HepG2 (cell line): ENCODE measurements at regions not wholly inside any gene's neighbourhood (a gene's known extent, or its start where the extent isn't known, plus 50 kb on each side); places are given as distances from the start of the nearest gene placed in this dataset.
"Not testable (repeated sequence)": the region's sequence is repeated elsewhere in the genome, so short reads cannot be mapped to it uniquely, and the experiment has no call there.

Experiments
- ATAC-seq: fragments of 200-7000 bp; cut with Tn5 transposase; 3 replicates; pipeline ENCODE4 v1.9.1; 2020; ENCODE audit warnings: mild to moderate bottlenecking, moderate library complexity
- BruUV-seq: library from RNA; stranded (reverse); fragments of 400-500 nt; replicated peaks from 2 replicates; lab custom pipeline; 2021; lab: Mats Ljungman, UMichigan
- CTCF ChIA-PET: fragments of 300-600 bp; formaldehyde crosslinking; extraction: SDS; loops from one replicate; lab custom pipeline; 2021; ENCODE audit warnings: low total read pairs, inconsistent platforms, low intra/inter-chr PET ratio; lab: Yijun Ruan, JAX
- POLR2A ChIA-PET: fragments of 350-600 bp; sonication (Branson Sonifier 250); formaldehyde crosslinking; loops from one replicate; lab custom pipeline; 2020; ENCODE audit warnings: antibody characterized with exemption, inconsistent platforms; lab: Yijun Ruan, JAX
- DNase-seq: peaks from one replicate; pipeline ENCODE4 v3.0.0-alpha.2; 2015; ENCODE audit warnings: low spot score
- FAIRE-seq: peaks from 3 replicates; lab custom pipeline; 2011; peaks lifted over from hg19 to GRCh38; lab: Jason Lieb, UNC
- H2AFZ ChIP-seq: one replicate; pipeline ENCODE4 v1.6.1; 2011; ENCODE audit warnings: low read length, inconsistent platforms
- H3K27ac ChIP-seq: fragments of 300-600 bp; 3 replicates; pipeline ENCODE4 v1.8.0; 2011; ENCODE audit warnings: mixed run types, mild to moderate bottlenecking, mixed read lengths, low read length, inconsistent platforms; ENCODE audit not compliant: insufficient read depth; ENCODE audit errors: extremely low read length
- H3K27me3 ChIP-seq, 2 experiments: fragments of 200-600 bp in 1 of 2; 2 replicates in 1 of 2; 3 replicates in 1 of 2; pipeline versions ENCODE4 v1.6.0 to v1.8.0; 2011; ENCODE audit warnings: low read length in 2 of 2, mild to moderate bottlenecking in 2 of 2, moderate library complexity in 2 of 2, inconsistent platforms in 1 of 2; ENCODE audit not compliant: insufficient read depth in 2 of 2, control insufficient read depth in 1 of 2
- H3K36me3 ChIP-seq, 2 experiments: fragments of 200-600 bp in 1 of 2; replicated peaks in 1 of 2; 2 replicates in 1 of 2; 3 replicates in 1 of 2; pipeline versions ENCODE4 v1.5.1 to v1.8.0; 2011; ENCODE audit warnings: low read length in 2 of 2, inconsistent platforms in 1 of 2; ENCODE audit not compliant: insufficient read depth in 2 of 2, control insufficient read depth in 1 of 2
- H3K4me1 ChIP-seq: 2 replicates; pipeline ENCODE4 v1.5.1; 2012; ENCODE audit warnings: low read length, inconsistent platforms; ENCODE audit not compliant: insufficient read depth
- H3K4me2 ChIP-seq: 2 replicates; pipeline ENCODE4 v1.6.0; 2011; ENCODE audit warnings: low read depth, low read length, inconsistent platforms
- H3K4me3 ChIP-seq, 3 experiments: fragments of 200-600 bp in 1 of 3; sonication (generic), shearing (Covaris generic) in 1 of 3; replicated peaks in 1 of 3; 2 replicates each; pipeline ENCODE4 v1.5.1; 2011 to 2016; ENCODE audit warnings: low read length in 3 of 3, inconsistent platforms in 2 of 3, low read depth in 2 of 3, mild to moderate bottlenecking in 2 of 3, control low read depth in 1 of 3, mixed read lengths in 1 of 3; ENCODE audit not compliant: insufficient read depth in 1 of 3
- H3K79me2 ChIP-seq: one replicate; pipeline ENCODE4 v1.6.1; 2011; ENCODE audit warnings: low read length, inconsistent platforms; ENCODE audit not compliant: insufficient read depth
- H3K9ac ChIP-seq: 2 replicates; pipeline ENCODE4 v1.6.0; 2011; ENCODE audit warnings: mild to moderate bottlenecking, low read depth, low read length, inconsistent platforms; ENCODE audit not compliant: insufficient read depth
- H3K9me3 ChIP-seq: 2 replicates; pipeline ENCODE4 v1.5.1; 2012; ENCODE audit warnings: mild to moderate bottlenecking, low read length
- H4K20me1 ChIP-seq: 2 replicates; pipeline ENCODE4 v1.6.0; 2011; ENCODE audit warnings: inconsistent platforms, mild to moderate bottlenecking, low read length, moderate library complexity; ENCODE audit not compliant: insufficient read depth
- ARID2 ChIP-seq: sonication (generic); formaldehyde crosslinking; IDR thresholded peaks from 2 replicates; pipeline ENCODE4 v1.8.1; 2022; ENCODE audit warnings: mild to moderate bottlenecking, missing genetic modification reagents, borderline replicate concordance
- BCL3 ChIP-seq: sonication (generic); formaldehyde crosslinking; IDR thresholded peaks from 2 replicates; pipeline ENCODE4 v1.5.1; 2020; ENCODE audit warnings: mild to moderate bottlenecking, missing genetic modification reagents, moderate library complexity
- FLYWCH1 ChIP-seq: sonication (generic); formaldehyde crosslinking; IDR thresholded peaks from 2 replicates; pipeline ENCODE4 v1.8.1; 2023; ENCODE audit warnings: mild to moderate bottlenecking, missing genetic modification reagents
- GMEB1 ChIP-seq: sonication (generic); formaldehyde crosslinking; IDR thresholded peaks from 2 replicates; pipeline ENCODE4 v1.5.1; 2020; ENCODE audit warnings: missing genetic modification reagents, mild to moderate bottlenecking, borderline replicate concordance
- MED1 ChIP-seq: sonication (generic); formaldehyde crosslinking; IDR thresholded peaks from 2 replicates; pipeline ENCODE4 v1.4.0; 2020; ENCODE audit warnings: missing genetic modification reagents
- NCOR1 ChIP-seq: fragments of 200-600 bp; sonication (generic); IDR thresholded peaks from 2 replicates; pipeline ENCODE4 v1.7.0; 2017; ENCODE audit warnings: antibody characterized with exemption, low read length, borderline replicate concordance
- RBFOX2 ChIP-seq: fragments of 200-400 bp; formaldehyde crosslinking; IDR thresholded peaks from 2 replicates; pipeline ENCODE4 v1.6.1; 2017; ENCODE audit warnings: low read depth, mild to moderate bottlenecking, low read length
- RNF2 ChIP-seq: fragments of 450-650 bp; conservative IDR thresholded peaks from 2 replicates; pipeline ENCODE4 v1.6.1; 2016; ENCODE audit warnings: low read depth
- TOE1 ChIP-seq: sonication (generic); formaldehyde crosslinking; IDR thresholded peaks from 2 replicates; pipeline ENCODE4 v1.4.0; 2020; ENCODE audit warnings: mild to moderate bottlenecking, missing genetic modification reagents
- ZNF281 ChIP-seq: sonication (generic); formaldehyde crosslinking; IDR thresholded peaks from 2 replicates; pipeline ENCODE4 v1.4.0; 2020; ENCODE audit warnings: missing genetic modification reagents, borderline replicate concordance
- ZNF841 ChIP-seq: sonication (generic); formaldehyde crosslinking; IDR thresholded peaks from 2 replicates; pipeline ENCODE4 v1.8.1; 2023; ENCODE audit warnings: missing genetic modification reagents, borderline replicate concordance
- WGBS: methylation state at CpG from one replicate; pipeline ENCODE4 v1.1.6; 2017; ENCODE audit warnings: low lambda C conversion rate; 5-methylcytosine and 5-hydroxymethylcytosine counted together
- in situ Hi-C: cut with HindIII; loops from 2 replicates; pipeline ENCODE4 v1.10.0; 2017; ENCODE audit warnings: low pct_unique_long_range_greater_than_20kb; ENCODE audit not compliant: extremely low pct_ligation_motif_present
- intact Hi-C: fragments of 100-400 bp; cut with micrococcal nuclease; formaldehyde crosslinking; loops from one replicate; pipeline ENCODE4 v1.10.0; 2022; ENCODE audit not compliant: unreplicated experiment

DNA sequence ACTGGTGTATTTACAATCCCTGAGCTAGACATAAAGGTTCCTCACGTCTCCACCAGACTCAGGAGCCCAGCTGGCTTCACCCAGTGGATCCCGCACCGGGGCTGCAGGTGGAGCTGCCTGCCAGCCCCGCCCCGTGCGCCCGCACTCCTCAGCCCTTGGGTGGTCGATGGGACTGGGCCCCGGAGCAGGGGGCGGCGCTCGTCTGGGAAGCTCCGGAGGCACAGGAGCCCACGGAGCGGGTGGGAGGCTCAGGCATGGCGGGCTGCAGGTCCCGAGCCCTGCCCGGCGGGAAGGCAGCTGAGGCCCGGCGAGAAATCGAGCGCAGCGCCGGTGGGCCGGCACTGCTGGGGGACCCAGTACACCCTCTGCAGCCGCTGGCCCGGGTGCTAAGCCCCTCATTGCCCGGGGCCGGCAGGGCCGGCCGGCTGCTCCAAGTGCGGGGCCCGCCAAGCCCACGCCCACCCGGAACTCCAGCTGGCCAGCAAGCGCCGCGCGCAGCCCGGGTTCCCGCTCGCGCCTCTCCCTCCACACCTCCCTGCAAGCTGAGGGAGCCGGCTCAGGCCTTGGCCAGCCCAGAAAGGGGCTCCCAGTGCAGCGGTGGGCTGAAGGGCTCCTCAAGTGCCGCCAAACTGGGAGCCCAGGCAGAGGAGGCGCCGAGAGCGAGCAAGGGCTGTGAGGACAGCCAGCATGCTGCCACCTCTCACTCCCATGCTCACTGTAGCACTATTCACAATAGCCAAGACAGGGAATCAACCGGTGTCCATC lies 79.3 kb upstream of the RGPD4 start:
- H3K27me3 ChIP-seq, DNase-seq, ATAC-seq, H2AFZ ChIP-seq, POLR2A ChIA-PET, in situ Hi-C loops, H3K4me3 ChIP-seq, H3K4me1 ChIP-seq, H3K27ac ChIP-seq, FAIRE-seq, H3K9ac ChIP-seq, H3K36me3 ChIP-seq, H3K79me2 ChIP-seq, H3K4me2 ChIP-seq, H4K20me1 ChIP-seq, BruUV-seq, H3K9me3 ChIP-seq, CTCF ChIA-PET, intact Hi-C loops: not testable (repeated sequence)
- WGBS = 71% methylated on average over 31 of the region's 51 CpGs

DNA sequence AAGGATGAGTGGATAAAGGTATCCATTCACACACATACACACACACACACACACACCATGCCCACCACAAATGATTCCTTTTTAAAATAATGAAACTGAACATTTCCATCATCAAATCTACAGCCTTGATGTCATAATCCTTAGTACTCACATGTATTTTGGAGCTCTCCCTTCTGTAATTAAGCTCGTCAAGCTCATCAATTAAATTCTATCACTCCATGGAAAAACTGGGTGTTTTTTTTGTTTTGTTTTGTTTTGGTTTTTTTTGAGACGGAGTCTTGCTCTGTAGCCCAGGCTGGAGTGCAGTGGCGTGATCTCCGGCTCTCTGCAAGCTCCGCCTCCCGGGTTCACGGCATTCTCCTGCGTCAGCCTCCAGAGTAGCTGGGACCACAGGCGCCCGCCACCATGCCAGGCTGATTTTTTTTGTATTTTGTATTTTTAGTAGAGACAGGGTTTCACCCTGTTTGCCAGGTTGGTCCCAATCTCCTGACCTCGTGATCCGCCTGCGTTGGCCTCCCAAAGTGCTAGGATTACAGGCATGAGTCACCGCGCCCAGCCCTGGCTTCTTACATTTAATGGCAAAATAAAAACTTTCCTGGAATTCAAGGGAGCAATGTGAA lies 78.6 kb upstream of the RGPD4 start:
- H3K27me3 ChIP-seq = no peaks in the 10 kb centered on the region
- FAIRE-seq = no peak
- H3K9ac ChIP-seq = no peak overlapping the region
- no peak for DNase-seq
- H3K4me3 ChIP-seq = no peak overlapping the region
- WGBS = 48% methylated on average over 15 of the region's 15 CpGs
- H3K4me2 ChIP-seq = no peak overlapping the region
- POLR2A ChIA-PET = no interaction called here
- in situ Hi-C loops = no loop called here
- no TSS peak for BruUV-seq
- no peaks in the 10 kb centered on the region for H3K79me2 ChIP-seq
- H2AFZ ChIP-seq = no peak overlapping the region
- H3K9me3 ChIP-seq = no peaks in the 10 kb centered on the region
- no peak for ATAC-seq
- intact Hi-C loops = no loop called here
- no peaks in the 10 kb centered on the region for H3K4me1 ChIP-seq
- no peaks in the 10 kb centered on the region for H3K36me3 ChIP-seq
- CTCF ChIA-PET = no interaction called here
- no peak overlapping the region for H3K27ac ChIP-seq
- H4K20me1 ChIP-seq = no peaks in the 10 kb centered on the region
- TF ChIP-seq GMEB1 (CRISPR knock-in tag) (no peak), BCL3 (CRISPR knock-in tag) (no peak), FLYWCH1 (no peak), ZNF281 (CRISPR knock-in tag) (no peak), MED1 (no peak), RNF2 (no peak), ZNF841 (no peak), NCOR1 (no peak), TOE1 (CRISPR knock-in tag) (no peak), ARID2 (CRISPR knock-in tag) (no peak), RBFOX2 (no peak)
